Glutamatergic neuron (in vitro differentiated cells): ENCODE measurements at regions not wholly inside any gene's neighbourhood (a gene's known extent, or its start where the extent isn't known, plus 50 kb on each side); places are given as distances from the start of the nearest gene placed in this dataset.
"Not testable (repeated sequence)": the region's sequence is repeated elsewhere in the genome, so short reads cannot be mapped to it uniquely, and the experiment has no call there.

ENCODE experiments used
- DNase-seq: peaks from one replicate; pipeline ENCODE4 v3.0.0; 2022
- H3K27ac Mint-ChIP-seq: one replicate; pipeline ENCODE4 v1.8.0; 2020; ENCODE audit warnings: mild to moderate bottlenecking, mixed read lengths, inconsistent platforms; ENCODE audit not compliant: unreplicated experiment
- H3K27me3 Mint-ChIP-seq: one replicate; pipeline ENCODE4 v1.8.0; 2020; ENCODE audit warnings: mild to moderate bottlenecking, moderate library complexity, mixed read lengths, inconsistent platforms; ENCODE audit not compliant: unreplicated experiment
- H3K36me3 Mint-ChIP-seq: one replicate; pipeline ENCODE4 v1.8.0; 2020; ENCODE audit warnings: mild to moderate bottlenecking, mixed read lengths, inconsistent platforms; ENCODE audit not compliant: unreplicated experiment
- H3K4me1 Mint-ChIP-seq: one replicate; pipeline ENCODE4 v1.8.0; 2020; ENCODE audit warnings: mild to moderate bottlenecking, low read depth, mixed read lengths, inconsistent platforms; ENCODE audit not compliant: unreplicated experiment
- H3K4me3 Mint-ChIP-seq: one replicate; pipeline ENCODE4 v1.8.0; 2020; ENCODE audit warnings: mild to moderate bottlenecking, mixed read lengths, inconsistent platforms; ENCODE audit not compliant: unreplicated experiment
- H3K9me3 Mint-ChIP-seq: one replicate; pipeline ENCODE4 v1.8.0; 2020; ENCODE audit warnings: mild to moderate bottlenecking, moderate library complexity, mixed read lengths, inconsistent platforms; ENCODE audit not compliant: unreplicated experiment
- CTCF ChIP-seq: fragments of 200-600 bp; sonication (generic); IDR thresholded peaks from one replicate; pipeline ENCODE4 v1.5.0; 2021; ENCODE audit not compliant: partially characterized antibody, unreplicated experiment

DNA sequence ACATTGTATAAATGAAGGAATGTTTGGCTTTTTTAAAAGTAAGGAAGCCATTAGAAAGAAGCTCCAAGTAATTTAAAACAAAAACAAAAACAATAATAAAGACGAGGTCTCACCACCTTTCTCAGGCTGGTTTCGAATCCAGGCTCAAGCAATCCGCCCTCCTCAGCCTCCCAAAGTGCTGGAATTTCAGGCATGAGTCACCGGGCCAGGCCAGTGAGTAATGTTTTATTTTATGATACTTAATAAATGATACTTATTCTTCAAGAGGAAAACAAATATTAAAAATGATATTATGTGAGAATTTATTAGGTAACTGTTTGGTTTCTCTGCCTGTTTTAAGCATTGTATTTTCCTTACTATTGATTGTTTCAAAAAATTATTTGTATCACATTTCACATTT lies 201.4 kb upstream of the BRINP3 start:
- no peak for DNase-seq
- Mint-ChIP-seq H3K4me1 (no peaks in the 10 kb centered on the region), H3K36me3 (peaks cover 1% of the 10 kb centered on the region), H3K4me3 (no peak overlapping the region), H3K27me3 (no peaks in the 10 kb centered on the region), H3K9me3 (no peaks in the 10 kb centered on the region), H3K27ac (no peak overlapping the region)
- TF ChIP-seq CTCF: no peak

DNA sequence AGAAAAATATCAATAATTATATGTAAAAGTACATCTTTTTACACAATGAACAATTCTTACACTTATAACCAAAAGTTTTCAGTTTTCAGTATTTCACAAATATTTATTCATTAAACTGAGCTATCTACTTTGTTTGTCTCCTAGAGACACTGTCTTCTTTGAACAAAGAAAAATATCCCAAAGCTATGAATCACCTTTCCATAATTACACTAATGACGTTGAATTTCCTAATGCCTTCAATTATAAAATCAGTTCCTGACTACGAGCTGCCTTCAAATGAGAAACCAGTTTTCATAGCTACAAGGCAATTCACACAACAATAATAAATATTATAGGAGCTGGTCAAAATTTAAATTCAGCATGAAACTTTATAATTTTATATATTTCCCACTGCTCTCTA lies 201.8 kb upstream of the BRINP3 start:
- H3K27ac Mint-ChIP-seq: no peak overlapping the region
- no peaks in the 10 kb centered on the region for H3K9me3 Mint-ChIP-seq
- no peak overlapping the region for H3K4me3 Mint-ChIP-seq
- no peak for DNase-seq
- no peaks in the 10 kb centered on the region for H3K27me3 Mint-ChIP-seq
- no peak for TF ChIP-seq CTCF
- H3K4me1 Mint-ChIP-seq: no peaks in the 10 kb centered on the region
- H3K36me3 Mint-ChIP-seq: no peaks in the 10 kb centered on the region

DNA sequence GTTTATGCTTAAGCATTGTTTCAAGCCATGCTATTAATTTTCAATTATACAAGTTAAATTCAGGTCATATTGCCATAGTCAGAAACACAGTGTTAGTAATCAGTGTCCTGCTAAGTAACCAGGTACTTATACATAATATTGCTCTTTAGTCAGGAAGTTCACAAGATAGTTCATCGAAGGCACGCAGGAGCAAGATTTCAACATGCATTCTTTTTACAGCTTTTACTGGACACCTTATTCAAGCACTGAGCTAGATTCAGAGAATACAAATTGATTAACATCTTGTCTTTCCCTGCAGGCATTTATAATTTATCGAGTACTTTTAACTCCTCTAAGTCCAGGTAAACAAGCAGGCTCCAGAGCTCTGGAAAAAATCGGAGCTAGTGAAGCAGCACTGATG lies 202.3 kb upstream of the BRINP3 start:
- Mint-ChIP-seq H3K36me3 (no peaks in the 10 kb centered on the region), H3K9me3 (no peaks in the 10 kb centered on the region)

GRCh38 chr1:190685676-190686075 lies 208.0 kb upstream of the BRINP3 start:
- no peak for DNase-seq
- no peaks in the 10 kb centered on the region for H3K4me1 Mint-ChIP-seq
- no peak overlapping the region for H3K4me3 Mint-ChIP-seq
- no peaks in the 10 kb centered on the region for H3K9me3 Mint-ChIP-seq
- peaks cover 2% of the 10 kb centered on the region for H3K27me3 Mint-ChIP-seq
- no peaks in the 10 kb centered on the region for H3K36me3 Mint-ChIP-seq
- TF ChIP-seq CTCF: no peak
- no peak overlapping the region for H3K27ac Mint-ChIP-seq

More for the DNA sequence above, 202.3 kb upstream of the BRINP3 start:
- Mint-ChIP-seq H3K4me1 (no peaks in the 10 kb centered on the region), H3K27me3 (no peaks in the 10 kb centered on the region), H3K27ac (no peak overlapping the region), H3K4me3 (no peak overlapping the region)
- no peak for DNase-seq
- no peak for TF ChIP-seq CTCF

DNA sequence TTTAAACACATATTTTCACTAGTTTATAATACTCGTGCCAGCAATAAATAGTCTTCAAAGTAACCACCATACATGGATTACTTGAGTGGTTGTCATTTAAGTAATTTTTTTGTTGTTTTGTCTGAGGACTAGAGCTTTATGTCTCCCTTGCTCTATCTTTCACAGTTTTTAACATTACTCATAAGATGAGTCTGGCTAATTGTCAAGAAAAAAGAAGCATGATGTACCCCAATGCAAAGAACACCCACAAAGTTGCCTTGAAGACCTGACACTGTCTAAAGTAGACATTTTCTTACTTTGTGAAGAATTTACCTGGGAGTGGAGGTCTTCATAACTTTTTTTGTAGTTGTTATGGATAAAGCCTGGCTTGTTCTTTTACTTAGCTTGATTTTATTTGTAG lies 210.4 kb upstream of the BRINP3 start:
- no peak for DNase-seq
- no peaks in the 10 kb centered on the region for H3K4me1 Mint-ChIP-seq

GRCh38 chr1:190698488-190698887 lies 220.8 kb upstream of the BRINP3 start:
- not testable (repeated sequence) for H3K27ac Mint-ChIP-seq

More for the DNA sequence above, 210.4 kb upstream of the BRINP3 start:
- no peaks in the 10 kb centered on the region for H3K36me3 Mint-ChIP-seq
- H3K27me3 Mint-ChIP-seq: peaks cover 2% of the 10 kb centered on the region
- no peak overlapping the region for H3K27ac Mint-ChIP-seq
- H3K4me3 Mint-ChIP-seq: no peak overlapping the region
- TF ChIP-seq CTCF: no peak
- no peaks in the 10 kb centered on the region for H3K9me3 Mint-ChIP-seq

More at GRCh38 chr1:190698488-190698887, 220.8 kb upstream of the BRINP3 start:
- H3K9me3 Mint-ChIP-seq, H3K4me3 Mint-ChIP-seq, H3K4me1 Mint-ChIP-seq, H3K27me3 Mint-ChIP-seq, DNase-seq, H3K36me3 Mint-ChIP-seq: not testable (repeated sequence)
